ENCODE measurements at regions not wholly inside any gene's neighbourhood (a gene's known extent, or its start where the extent isn't known, plus 50 kb on each side); places are given as distances from the start of the nearest gene placed in this dataset.

- no peak for TF ChIP-seq CREB1 (IDR thresholded peaks at IDR 0.05; ENCODE audit: low read depth)
- TF ChIP-seq ZBTB7A (IDR thresholded peaks at IDR 0.05; ENCODE audit: low read depth): no peak
- no peak for TF ChIP-seq REST (IDR thresholded peaks at IDR 0.05; ENCODE audit: low read depth)
- TF ChIP-seq FOXM1 (IDR thresholded peaks at IDR 0.05; ENCODE audit: borderline replicate concordance, low read depth): no peak
Measured at GRCh38 chr13:105979131-105980011, 556.1 kb downstream of the EFNB2 start.

GRCh38 chr13:105974380-105974779 is 561.1 kb downstream of the EFNB2 start:
- TF ChIP-seq TEAD4 (IDR thresholded peaks at IDR 0.05) (no peak), REST (IDR thresholded peaks at IDR 0.05; ENCODE audit: low read depth) (no peak), EP300 (IDR thresholded peaks at IDR 0.05; ENCODE audit: borderline replicate concordance) (no peak), EGR1 (IDR thresholded peaks at IDR 0.05) (no peak), YY1 (IDR thresholded peaks at IDR 0.05; ENCODE audit: low read depth) (no peak), MAX (IDR thresholded peaks at IDR 0.05) (no peak), ZBTB7A (IDR thresholded peaks at IDR 0.05; ENCODE audit: low read depth) (no peak), TCF12 (IDR thresholded peaks at IDR 0.05; ENCODE audit: low read depth) (no peak), TAF1 (IDR thresholded peaks at IDR 0.05; ENCODE audit: low read depth) (no peak), USF1 (IDR thresholded peaks at IDR 0.05) (no peak), CREB1 (IDR thresholded peaks at IDR 0.05; ENCODE audit: low read depth) (no peak), RAD21 (IDR thresholded peaks at IDR 0.05; ENCODE audit: low read depth) (no peak), NFIC (IDR thresholded peaks at IDR 0.05) (no peak)

GRCh38 chr13:105972811-105973590 is 562.5 kb downstream of the EFNB2 start:
- TF ChIP-seq TAF1 (IDR thresholded peaks at IDR 0.05; ENCODE audit: low read depth) (no peak), EP300 (IDR thresholded peaks at IDR 0.05; ENCODE audit: borderline replicate concordance) (no peak), USF1 (IDR thresholded peaks at IDR 0.05) (no peak), NFIC (IDR thresholded peaks at IDR 0.05) (no peak), TCF12 (IDR thresholded peaks at IDR 0.05; ENCODE audit: low read depth) (no peak), RAD21 (IDR thresholded peaks at IDR 0.05; ENCODE audit: low read depth) (no peak)

- TF ChIP-seq RAD21 (IDR thresholded peaks at IDR 0.05; ENCODE audit: low read depth): no peak
- TF ChIP-seq ZBTB7A (IDR thresholded peaks at IDR 0.05; ENCODE audit: low read depth): no peak
- no peak for TF ChIP-seq EP300 (IDR thresholded peaks at IDR 0.05; ENCODE audit: borderline replicate concordance)
- no peak for TF ChIP-seq MAX (IDR thresholded peaks at IDR 0.05)
- TF ChIP-seq USF1 (IDR thresholded peaks at IDR 0.05): no peak
- no peak for TF ChIP-seq REST (IDR thresholded peaks at IDR 0.05; ENCODE audit: low read depth)
- TF ChIP-seq FOXM1 (IDR thresholded peaks at IDR 0.05; ENCODE audit: borderline replicate concordance, low read depth): no peak
- no peak for TF ChIP-seq TAF1 (IDR thresholded peaks at IDR 0.05; ENCODE audit: low read depth)
- no peak for TF ChIP-seq TCF12 (IDR thresholded peaks at IDR 0.05; ENCODE audit: low read depth)
- TF ChIP-seq EGR1 (IDR thresholded peaks at IDR 0.05): no peak
- no peak for TF ChIP-seq NFIC (IDR thresholded peaks at IDR 0.05)
- no peak for TF ChIP-seq CREB1 (IDR thresholded peaks at IDR 0.05; ENCODE audit: low read depth)
- no peak for TF ChIP-seq TEAD4 (IDR thresholded peaks at IDR 0.05)
- TF ChIP-seq YY1 (IDR thresholded peaks at IDR 0.05; ENCODE audit: low read depth): no peak
- no peak for TF ChIP-seq CEBPB (IDR thresholded peaks at IDR 0.05)
Measured at GRCh38 chr13:105972306-105972721, 563.1 kb downstream of the EFNB2 start.
